GOT3 (cell line): ENCODE measurements at regions not wholly inside any gene's neighbourhood (a gene's known extent, or its start where the extent isn't known, plus 50 kb on each side); places are given as distances from the start of the nearest gene placed in this dataset.
"Not testable (repeated sequence)": the region's sequence is repeated elsewhere in the genome, so short reads cannot be mapped to it uniquely, and the experiment has no call there.

Source experiments
- DNase-seq: peaks from one replicate; lab custom pipeline; 2025; ENCODE audit warnings: mixed read lengths; lab: John Stamatoyannopoulos, UW

GRCh38 chr12:92431146-92431545 is 271.6 kb upstream of the PLEKHG7 start:
- no peak for DNase-seq

DNA sequence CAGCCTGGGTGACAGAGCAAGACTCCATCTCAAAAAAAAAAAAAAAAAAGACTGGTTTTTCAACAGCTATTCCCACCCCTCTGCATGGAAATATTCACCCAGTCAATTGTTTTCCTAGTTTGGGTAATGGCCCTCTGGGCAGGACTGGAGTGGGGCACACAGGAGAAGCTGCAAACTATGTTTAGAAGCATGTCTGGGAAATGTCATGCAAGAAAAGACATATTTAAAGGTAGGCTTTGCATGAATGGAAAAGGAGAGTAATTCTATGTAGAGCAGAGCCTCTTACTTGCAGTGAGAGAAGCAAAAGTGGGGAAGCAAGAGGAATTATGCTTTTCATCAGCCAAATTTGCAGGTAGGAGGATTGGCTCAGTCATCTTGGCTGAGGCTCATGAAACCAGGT is 276.5 kb upstream of the PLEKHG7 start:
- no peak for DNase-seq

DNA sequence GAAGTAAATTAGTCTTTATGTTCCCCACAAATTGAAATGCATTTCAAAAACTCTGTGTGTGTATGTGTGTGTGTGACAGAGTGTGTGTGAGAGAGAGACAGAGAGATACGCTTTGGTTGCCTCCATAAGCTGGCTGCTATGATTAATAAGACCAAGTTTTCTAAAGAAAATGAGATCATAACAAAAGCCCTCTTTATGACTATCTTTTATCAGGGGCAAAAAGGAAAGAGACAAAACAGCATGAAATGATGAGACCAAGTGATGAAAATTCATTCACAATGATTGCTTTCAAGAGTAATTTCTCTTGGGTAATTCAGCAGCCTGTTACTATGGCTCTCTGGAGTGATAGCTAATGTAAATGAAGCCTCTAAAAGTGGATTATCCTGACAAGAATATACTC is 277.6 kb upstream of the PLEKHG7 start:
- DNase-seq = no peak

- DNase-seq = no peak
These were observed 278.5 kb upstream of the PLEKHG7 start for GRCh38 chr12:92424338-92424737.

- no peak for DNase-seq
These were observed 276.1 kb upstream of the BTG1 start for GRCh38 chr12:92421701-92422100.

- no peak for DNase-seq
These were observed 275.4 kb upstream of the BTG1 start for GRCh38 chr12:92421042-92421441.

DNA sequence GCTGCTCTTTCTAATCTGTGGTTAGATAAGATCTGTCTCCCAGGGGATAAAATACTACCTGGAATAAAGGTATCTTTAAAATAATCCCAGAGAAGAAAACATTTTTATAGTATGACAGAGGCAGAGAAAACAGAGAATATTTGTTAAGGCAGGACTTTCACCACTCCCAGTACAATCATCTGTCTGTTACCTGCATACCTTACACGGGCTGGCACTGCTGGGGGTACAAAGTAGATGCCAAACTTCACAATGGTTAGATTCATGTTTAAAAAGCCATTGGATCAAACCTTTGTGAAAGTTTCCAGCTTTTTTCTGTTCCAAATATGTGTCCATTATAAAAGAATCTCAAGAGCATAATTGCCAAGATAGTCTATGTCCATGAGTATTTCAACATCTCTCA is 273.6 kb upstream of the BTG1 start:
- no peak for DNase-seq

- no peak for DNase-seq
These were observed 272.7 kb upstream of the BTG1 start for GRCh38 chr12:92418381-92418780.

DNA sequence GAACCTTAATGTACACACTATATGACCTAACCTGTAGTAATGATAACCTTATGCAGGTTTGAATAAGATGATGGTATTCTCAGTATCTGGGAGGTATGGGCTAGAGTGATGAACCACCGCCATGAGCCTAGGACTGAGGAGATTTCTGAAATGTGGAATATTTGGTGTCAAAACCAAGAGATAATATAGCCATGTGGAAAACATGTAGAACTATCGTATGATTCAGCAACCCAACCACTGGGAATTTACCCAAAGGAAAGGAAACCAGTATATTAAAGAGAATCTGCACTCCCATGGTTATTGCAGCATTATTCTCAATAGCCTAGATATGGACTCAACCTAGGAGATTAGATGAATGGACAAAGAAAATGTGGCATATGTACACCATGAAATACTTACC is 271.7 kb upstream of the BTG1 start:
- no peak for DNase-seq

DNA sequence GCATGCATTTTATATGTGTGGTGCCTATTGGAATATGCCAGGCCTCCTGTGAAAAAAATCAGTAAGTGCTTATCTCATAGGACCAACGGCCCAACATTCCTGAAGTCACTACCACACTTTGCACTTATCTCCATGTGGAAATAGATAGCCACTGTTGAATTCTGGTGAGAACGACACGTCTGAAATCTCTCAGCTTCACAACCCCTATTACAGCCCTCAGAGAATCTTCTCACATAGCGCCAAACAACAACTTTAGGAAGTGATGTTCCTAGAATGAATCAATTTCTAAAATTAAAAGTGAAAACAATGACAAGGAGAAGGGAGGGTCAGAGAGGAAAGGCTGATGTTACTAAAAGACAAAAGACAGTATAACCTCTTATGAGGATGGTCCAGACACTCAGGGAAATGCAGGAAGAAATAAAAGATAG is 270.8 kb upstream of the BTG1 start:
- no peak for DNase-seq

GRCh38 chr12:92414170-92415070 is 268.8 kb upstream of the BTG1 start:
- DNase-seq = no peak

GRCh38 chr12:92413286-92413685 is 267.6 kb upstream of the BTG1 start:
- DNase-seq = no peak

DNA sequence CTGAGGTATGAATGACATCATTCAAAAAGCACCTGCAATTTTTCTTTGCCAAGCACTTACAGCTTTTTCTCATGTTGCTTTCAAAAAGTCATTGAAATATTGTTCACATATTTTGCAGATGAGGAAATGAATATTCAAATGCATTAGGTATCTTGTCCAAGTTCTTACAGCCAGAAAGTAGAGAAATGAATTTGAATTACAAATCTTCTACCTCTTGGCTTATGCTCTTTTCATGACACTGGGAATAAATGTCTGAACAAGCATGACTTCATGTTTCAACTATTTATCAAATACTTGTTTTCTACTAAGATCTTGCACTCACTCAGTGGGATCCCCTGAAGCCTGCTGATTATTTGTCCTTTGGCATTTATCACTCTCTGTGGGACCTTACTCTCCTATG is 267.2 kb upstream of the BTG1 start:
- no peak for DNase-seq

GRCh38 chr12:92411687-92412086 is 266.0 kb upstream of the BTG1 start:
- DNase-seq = no peak

- no peak for DNase-seq
These were observed 262.6 kb upstream of the BTG1 start for GRCh38 chr12:92408072-92408900.

GRCh38 chr12:92406404-92407070 is 260.9 kb upstream of the BTG1 start:
- DNase-seq = not testable (repeated sequence)

DNA sequence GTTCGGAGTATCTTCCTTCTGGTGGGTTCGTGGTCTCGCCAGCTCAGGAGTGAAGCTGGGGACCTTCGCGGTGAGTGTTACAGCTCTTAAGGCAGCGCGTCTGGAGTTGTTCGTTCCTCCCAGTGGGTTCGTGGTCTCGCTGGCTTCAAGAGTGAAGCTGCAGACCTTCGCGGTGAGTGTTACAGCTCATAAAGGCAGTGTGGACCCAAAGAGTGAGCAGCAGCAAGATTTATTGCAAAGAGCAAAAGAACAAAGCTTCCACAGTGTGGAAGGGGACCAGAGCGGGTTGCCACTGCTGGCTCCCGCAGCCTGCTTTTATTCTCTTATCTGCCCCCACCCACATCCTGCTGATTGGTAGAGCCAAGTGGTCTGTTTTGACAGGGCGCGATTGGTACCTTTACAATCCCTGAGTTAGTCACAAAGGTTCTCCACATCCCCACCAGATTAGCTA is 260.2 kb upstream of the BTG1 start:
- DNase-seq = not testable (repeated sequence)

DNA sequence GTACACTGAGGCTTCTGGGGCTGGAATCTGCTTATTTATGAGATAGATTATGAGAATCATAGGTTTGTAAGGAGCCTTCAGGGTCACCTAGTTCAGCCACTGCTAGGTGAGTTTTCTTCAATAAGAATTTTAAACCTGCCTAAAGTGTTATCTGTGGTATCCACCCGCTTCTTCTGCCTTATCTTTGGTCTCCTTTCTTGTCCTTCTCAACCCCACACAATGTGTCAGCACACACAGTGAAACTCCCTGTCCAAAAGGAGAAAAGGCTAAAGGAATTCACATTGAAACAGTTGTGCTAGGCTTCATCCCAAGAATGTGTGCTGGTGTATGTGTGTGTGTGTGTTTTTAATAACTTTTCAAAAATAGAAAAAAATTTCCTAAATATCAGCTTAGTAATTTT is 259.3 kb upstream of the BTG1 start:
- DNase-seq = no peak

DNA sequence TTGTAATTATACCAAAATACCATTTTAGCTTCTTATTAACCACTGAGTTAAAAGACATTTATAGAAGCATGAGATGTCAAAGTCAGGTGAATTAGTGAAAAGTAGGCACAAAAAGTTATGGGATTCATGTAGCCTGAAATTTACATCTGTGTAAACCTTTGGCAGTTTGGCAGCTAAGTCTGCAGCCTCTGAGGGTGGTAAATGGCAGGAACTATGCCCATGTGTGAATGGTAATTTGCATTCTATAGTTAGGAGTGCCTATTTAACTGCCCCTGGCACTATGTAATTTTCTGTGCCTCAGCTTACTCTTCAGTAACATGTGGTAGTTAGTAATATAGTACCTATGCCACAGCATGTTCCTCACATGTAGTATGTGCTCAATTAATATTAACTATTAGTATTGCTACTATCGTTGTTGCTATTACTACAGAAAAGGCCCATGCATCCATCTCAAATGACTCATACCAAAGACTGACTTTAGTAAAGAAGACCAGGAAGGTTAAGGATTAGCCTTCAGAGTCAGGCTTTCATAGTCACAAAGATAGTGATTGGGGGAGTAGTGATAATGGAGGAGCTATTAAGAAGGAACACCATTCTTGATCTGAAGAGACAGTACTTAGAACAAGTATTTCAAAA is 258.7 kb upstream of the BTG1 start:
- DNase-seq = no peak

DNA sequence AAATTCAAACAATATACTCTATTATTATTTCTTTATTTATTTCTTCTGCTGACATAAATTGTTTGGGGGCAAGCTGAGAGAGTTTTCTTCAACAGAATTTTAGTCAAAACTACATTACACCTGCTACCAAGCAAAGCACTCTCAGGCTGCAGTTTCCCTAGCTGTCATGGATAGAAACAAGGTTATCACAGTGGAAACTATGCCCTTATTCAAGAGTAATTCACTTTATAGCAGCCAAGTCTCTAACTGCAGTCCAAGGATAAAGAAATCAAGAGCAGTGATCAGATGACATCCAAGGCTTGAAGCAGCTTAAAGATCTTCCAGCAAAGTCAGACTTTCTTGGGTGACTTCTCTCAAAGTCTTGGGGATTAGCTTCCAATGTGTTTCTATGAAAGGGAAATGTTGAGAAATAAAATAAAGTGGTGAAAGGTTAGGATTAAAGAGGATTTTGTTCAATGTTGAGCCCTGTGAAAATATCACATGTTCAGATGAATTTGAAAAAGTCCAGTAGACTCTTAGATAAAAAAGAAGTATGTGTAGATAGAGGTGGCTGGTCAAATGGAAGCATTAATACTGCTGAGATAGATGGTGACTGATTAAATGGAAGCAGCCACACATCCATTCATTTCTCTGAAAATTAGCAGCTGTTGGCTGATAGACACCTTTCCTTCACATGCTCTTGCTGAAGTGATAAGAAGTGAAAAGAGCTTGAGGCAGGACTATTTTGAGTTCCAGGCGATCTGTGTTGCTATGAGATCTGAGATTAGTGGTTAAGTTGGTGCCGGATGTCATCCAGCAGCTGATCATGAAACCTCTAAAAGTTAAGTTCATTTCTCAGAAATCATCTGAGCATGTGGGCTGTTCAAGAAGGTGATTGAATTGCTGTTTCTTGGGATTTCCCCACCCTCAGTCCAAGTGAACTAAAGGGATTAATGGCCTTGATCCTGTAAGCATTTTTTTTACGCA is 257.8 kb upstream of the BTG1 start:
- no peak for DNase-seq

- DNase-seq = no peak
These were observed 256.8 kb upstream of the BTG1 start for GRCh38 chr12:92402415-92402814.
